ENCODE measurements at regions not wholly inside any gene's neighbourhood (a gene's known extent, or its start where the extent isn't known, plus 50 kb on each side); places are given as distances from the start of the nearest gene placed in this dataset.

DNA sequence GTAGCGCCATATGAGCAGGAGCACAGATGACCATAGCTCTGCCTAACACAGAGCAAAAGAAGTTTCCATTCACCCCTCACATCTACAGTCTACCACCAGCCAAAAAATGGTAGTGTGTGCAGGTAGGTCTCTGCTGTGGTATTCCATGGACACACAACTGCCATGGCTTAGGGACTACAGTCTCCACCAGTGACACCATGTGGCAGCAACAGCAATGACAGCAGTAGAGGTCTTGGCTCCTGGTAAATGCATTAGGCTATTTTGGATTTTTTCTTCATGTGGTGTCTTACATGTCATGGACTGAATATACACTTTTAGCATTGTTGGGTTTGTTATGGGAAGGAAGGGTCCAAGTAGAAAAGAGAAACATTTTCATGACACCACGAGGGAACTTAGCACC, 70.1 kb upstream of the CABCOCO1 start:
- TF ChIP-seq SUZ12 (IDR thresholded peaks at IDR 0.05; ENCODE audit: extremely low read depth, insufficient read depth, insufficient read length) (no peak), YY1 (IDR thresholded peaks at IDR 0.05; ENCODE audit: insufficient read depth, insufficient read length) (no peak), ZNF274 (IDR thresholded peaks at IDR 0.05; ENCODE audit: low read depth, low read length) (no peak)

Data from NT2/D1 (cell line).